CD4-positive, alpha-beta T cell treated with Interleukin-21 for 1 hour (primary cell): ENCODE measurements at regions not wholly inside any gene's neighbourhood (a gene's known extent, or its start where the extent isn't known, plus 50 kb on each side); places are given as distances from the start of the nearest gene placed in this dataset.

Experiments used
- DNase-seq: peaks from one replicate; pipeline ENCODE4 v3.0.0-alpha.2; 2020

- DNase-seq, result no peak
Observed at GRCh38 chr20:51867251-51867650, 64.9 kb upstream of the SALL4 start.

- no peak for DNase-seq
Observed at GRCh38 chr20:51864967-51865366, 62.6 kb upstream of the SALL4 start.

- DNase-seq, result no peak
Observed at GRCh38 chr20:51862796-51863195, 60.5 kb upstream of the SALL4 start.

- DNase-seq, result no peak
Observed at GRCh38 chr20:51861726-51862466, 59.6 kb upstream of the SALL4 start.

GRCh38 chr20:51860111-51860882 is 58.0 kb upstream of the SALL4 start:
- no peak for DNase-seq

- no peak for DNase-seq
Observed at GRCh38 chr20:51856432-51856831, 54.1 kb upstream of the SALL4 start.

GRCh38 chr20:51854921-51855320 is 52.6 kb upstream of the SALL4 start:
- DNase-seq, result no peak
